DND-41 (cell line): ENCODE measurements at regions not wholly inside any gene's neighbourhood (a gene's known extent, or its start where the extent isn't known, plus 50 kb on each side); places are given as distances from the start of the nearest gene placed in this dataset.

Source experiments
- CTCF ChIP-seq: IDR thresholded peaks from 2 replicates; pipeline ENCODE4 v1.5.1; 2012; ENCODE audit warnings: borderline replicate concordance, low read length, moderate library complexity, mild to moderate bottlenecking; ENCODE audit not compliant: poor library complexity, severe bottlenecking; ENCODE audit errors: extremely low read depth
- EZH2 ChIP-seq: IDR thresholded peaks from 3 replicates; pipeline ENCODE4 v1.6.1; 2012; ENCODE audit warnings: borderline replicate concordance, low read depth, mild to moderate bottlenecking, moderate library complexity, low read length, inconsistent platforms; ENCODE audit not compliant: severe bottlenecking

DNA sequence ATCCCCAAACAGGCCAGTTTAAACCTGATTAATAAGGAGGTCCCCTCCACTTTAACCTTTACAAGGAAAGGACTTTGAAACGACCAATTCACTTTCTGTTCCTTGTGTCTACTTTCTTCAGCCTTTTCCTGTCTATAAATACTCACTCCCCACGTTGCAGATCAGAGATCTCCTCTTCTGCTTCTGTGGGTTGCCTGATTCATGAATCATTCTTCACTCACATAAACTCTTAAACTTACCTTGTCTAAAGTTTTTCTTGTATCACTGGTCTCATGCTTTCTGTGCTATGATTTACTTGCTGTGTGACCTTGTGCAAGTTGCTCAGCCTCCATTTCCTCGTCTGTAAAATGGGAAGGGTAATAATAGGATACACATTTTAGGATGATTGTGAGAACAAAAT is 236.1 kb downstream of the QDPR start:
- TF ChIP-seq CTCF (no peak), EZH2 (no peak)
